Activated effector memory CD4-positive, alpha-beta T cell treated with Interleukin-2 at 50 U/mL for 16 hours (primary cell): ENCODE measurements at regions not wholly inside any gene's neighbourhood (a gene's known extent, or its start where the extent isn't known, plus 50 kb on each side); places are given as distances from the start of the nearest gene placed in this dataset.

ENCODE experiments used
- DNase-seq: peaks from one replicate; pipeline ENCODE4 v3.0.0-alpha.2; 2020

DNA sequence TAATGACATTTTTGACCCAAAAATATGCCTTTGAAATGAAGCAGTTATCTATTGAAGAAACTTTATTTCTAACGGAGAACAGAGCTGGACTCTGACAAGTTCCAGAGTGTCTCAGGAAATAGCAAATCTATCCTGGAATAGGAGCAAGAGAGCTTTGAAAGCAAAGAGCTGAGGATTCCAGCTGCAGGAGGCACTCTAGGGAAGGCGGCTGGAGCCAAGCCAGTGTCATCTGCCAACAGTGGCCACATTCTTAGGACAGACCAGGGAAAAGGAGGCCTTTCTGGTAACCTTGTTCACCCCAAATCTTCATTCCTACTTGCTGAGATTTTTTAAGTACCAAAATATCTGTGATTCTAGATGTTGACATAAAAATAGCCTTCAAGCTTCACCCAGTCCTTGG lies 493.5 kb upstream of the B3GAT1 start:
- no peak for DNase-seq

DNA sequence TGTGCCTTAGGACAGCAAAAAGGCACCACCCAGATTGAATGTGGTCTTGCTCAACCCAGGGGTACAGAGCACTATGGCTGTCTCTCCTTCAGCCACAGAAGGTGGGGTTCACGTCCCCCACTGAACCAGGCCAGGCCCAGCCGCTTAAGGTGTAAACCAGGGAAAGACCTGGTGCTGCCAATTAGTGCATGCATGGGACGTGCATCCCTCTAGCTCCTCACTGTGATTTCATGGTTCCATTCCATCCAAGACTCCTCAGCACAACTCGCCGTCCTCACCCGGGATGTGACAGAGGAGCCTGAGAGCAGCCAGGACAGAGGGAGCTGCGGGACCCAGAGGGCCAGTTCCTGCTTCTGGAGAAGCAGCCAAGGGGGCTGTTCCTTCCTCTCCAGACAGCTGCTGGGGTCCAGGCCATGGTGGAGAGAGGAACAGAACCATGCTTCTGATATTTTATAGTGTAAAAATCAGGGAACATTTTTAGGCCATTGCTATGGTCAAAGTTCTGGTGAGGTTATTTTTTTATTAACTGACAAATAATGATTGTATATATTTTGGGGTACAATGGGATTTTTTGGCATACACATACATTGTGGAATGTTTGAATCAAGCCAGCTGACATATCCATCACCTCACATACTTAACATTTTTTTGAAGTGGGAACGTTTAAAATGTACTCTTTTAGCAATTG lies 492.2 kb upstream of the B3GAT1 start:
- no peak for DNase-seq

DNA sequence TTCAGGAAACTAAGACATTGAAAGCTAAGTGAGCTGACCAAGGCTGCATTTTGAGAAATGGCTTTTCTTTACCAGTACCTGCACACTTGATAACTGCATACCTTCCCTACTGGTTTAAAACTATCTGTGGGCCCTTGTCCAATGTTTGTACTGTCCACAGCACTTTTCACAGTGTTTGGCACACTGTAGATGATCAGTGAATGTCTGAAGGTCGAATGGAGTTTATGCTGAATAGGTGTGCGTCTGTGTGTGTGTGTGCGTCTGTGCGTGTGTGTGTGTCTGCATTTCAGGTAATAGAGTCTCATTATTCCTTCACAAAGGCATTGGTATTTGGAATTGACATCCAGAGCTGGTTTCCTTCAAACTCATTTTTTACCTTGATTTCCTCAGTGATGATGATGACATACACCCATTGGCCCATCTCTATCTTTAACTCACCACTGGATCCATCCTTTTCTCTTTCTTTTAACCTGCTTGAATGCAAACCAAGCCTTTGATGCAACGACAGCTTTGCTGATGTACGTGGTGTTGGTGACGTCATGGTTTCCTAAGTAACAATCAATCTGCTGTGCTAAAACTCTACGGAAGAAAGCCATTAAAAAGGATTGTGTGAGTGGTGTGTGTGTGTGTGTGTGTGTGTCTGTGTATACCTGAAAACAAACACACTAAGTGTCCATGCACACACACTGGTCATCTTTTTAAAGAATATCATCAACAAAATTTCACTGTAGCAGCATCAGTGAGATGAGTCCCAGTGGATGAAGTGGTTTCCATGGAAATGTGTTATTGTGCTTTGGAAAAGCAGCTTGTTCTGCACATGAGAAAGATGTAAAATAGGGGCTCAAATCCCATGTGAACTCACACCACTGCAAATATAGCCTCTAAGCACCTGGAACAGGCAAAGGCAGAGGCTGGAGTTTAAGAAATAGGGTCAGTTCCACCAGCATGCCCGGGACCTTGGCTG lies 490.2 kb upstream of the B3GAT1 start:
- no peak for DNase-seq

DNA sequence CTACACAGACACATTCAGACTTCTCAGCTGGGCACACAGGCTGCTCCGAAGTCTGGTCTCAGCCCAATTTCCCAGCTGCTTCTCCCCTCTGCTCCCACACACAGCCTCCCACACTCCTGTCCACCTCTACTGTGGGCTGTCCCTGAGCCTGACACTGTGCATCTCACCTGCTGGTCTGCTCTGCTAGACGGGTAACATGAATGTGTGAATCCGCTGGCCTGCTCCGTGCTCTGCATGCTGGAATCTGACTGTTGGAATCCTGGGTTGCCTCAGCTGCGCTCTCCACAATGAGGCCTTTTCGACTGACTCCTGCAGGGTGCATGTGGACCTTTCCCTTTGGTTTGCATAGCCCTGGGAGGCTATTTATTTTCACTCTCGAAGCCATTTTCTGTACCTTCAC lies 489.5 kb upstream of the B3GAT1 start:
- no peak for DNase-seq

DNA sequence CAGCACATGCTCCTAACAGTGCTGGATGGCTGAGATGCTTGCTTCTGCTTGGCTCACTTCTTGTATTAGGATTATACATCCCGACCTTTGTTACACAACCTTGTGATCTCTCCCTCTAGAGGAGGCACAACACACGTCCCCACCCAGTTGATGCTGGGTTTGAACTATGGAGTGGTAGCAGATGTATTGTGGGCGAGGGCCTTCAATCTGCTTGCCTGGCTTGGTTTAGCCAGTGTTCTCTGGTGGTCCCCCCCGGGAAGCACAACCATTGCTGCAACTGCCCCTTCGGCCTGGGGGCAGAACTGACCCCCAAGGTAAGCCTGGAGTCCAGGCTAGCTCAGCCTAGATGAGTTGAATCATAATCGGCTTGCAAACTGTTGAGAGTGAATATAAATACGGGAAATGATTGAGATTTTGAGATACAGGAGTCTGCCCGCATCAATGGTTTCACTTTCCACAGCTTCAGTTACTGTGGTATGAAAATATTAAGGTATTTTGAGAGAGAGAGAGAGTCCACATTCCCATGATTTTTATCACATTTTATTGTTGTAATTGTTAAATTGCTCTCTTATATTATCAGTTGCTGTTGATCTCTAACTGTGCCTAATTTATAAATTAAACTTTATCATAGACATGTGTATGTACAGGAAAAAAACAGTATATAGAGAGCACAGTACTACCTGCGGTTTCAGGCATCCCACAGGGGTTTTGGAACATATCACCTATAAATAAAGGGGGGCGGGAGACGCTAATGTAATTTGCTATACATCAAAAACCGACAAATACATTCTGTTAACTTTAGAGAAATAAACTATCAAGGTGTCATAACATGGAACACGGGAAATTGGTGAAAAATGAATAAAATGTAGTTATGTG lies 482.0 kb upstream of the B3GAT1 start:
- no peak for DNase-seq

DNA sequence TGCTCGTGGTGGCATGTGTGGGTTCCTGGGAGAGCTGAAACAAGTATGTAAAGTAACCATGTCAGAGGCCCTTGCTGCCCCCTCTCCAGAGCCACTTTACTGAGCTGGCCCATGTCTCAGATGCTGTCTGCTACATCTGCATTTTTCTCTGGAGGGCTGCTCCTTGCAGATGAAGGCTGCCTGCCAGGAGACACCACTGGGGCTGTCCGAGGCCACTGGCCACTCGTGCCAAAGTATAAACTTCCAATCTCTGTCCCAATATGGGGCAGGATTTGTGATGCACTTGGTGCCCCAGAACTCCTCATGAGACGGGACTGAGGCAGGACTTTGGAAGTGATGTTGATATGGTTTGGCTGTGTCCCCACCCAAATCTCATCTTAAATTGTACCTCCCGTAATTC lies 478.4 kb upstream of the B3GAT1 start:
- DNase-seq = no peak

DNA sequence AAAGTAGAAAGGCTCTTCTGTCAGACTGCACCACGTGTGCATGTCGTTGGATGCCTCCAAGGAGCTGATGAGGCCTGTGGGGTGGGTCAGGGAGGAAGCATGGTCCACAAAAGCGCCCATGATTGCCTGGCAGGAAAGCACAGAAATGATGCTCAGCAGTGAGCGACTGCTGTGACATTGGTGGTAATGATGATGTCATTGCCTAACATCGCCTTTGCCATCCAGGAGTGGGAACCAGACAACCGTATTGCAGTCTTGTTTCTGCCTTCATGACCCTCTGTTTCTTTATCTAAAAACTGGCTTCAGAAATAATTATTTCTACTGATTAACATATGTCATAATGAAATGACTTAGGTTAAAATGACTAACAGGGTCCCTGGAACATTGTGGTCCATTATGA lies 477.8 kb upstream of the B3GAT1 start:
- no peak for DNase-seq

DNA sequence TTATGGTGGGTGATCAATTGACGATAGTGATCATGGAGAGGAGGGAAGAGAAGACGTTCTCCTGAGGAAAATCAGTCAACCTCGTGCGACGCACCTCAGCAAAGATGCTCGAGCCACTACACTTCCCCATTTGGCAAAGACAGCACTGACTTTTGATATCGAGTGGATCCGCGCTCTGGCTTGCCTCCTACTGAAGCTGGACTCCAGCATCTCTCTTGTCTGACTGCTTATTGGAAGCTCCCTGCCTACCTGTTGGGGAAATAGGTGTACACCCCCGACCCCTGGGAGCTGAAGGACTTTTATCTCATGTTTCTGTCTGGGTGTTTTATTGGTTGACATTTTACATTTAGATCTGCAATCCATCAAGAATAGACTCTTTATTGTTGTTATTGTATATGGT lies 476.8 kb upstream of the B3GAT1 start:
- DNase-seq = no peak

DNA sequence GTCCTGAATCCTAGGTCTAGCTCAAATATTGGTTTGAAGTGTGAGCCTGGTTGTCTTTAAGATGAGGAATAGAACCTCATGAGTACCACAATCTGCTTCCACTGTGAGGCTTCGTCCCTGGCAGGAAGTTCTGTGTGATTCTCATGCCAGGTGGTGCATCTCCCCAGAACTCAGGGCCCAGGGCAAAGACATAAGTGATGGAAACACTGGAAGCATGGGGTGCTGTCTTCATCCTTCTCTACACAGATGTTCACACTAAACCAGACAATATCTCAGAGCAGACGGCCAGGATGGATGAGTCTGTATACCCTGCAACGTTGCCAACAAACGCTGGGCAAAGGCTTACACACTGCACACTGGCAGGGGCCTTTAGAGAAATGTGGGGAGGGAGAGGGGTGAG lies 475.9 kb upstream of the B3GAT1 start:
- no peak for DNase-seq

DNA sequence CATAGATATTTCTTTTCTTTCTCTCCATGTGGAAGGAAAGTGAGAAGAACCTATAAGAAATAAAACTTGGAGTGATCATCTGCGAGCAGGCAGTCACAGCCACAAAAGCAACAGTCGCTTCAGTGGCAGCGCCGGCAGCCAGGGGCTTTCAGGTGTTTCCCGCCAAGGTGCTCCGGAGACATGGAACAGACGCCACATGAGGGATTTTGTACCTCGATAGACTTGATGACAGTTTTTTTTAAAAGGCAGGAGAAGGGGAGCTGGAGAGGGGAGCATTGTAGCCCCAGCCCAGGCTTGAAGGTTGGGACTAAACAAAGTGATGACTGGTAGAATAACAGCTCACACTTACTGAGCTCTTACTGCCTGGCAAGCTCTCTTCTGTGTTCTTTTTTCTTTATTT lies 471.4 kb upstream of the B3GAT1 start:
- DNase-seq = no peak

DNA sequence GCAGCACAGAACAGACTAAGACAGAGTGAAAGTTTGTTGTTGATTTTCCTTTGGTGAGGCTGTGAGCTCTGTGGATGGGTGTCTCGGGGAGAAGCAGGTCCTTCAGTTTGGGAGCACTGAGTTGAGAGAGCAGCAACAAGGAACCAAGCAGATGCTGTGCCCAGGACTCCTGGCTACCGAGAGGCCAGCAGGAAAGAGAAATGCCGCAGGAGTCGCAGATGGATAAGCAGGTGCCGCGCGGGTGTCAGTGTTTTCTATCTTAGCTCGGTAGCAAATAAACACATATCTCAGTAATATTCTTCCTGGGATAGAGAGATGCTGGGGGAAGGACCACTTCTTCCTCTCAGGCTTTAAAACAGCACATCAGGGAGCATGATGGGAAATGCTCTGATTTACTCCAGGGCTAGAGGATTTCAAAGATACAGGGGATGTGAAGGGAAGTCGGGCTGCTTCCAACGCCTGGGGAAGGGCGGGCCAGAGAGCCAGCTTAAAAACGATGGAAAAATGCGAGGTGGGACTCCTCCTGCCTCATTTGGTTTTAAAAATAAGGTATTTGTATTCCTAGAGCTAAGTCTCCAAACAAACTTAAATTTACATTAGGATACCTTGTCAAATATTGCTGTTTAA lies 470.7 kb upstream of the B3GAT1 start:
- no peak for DNase-seq

DNA sequence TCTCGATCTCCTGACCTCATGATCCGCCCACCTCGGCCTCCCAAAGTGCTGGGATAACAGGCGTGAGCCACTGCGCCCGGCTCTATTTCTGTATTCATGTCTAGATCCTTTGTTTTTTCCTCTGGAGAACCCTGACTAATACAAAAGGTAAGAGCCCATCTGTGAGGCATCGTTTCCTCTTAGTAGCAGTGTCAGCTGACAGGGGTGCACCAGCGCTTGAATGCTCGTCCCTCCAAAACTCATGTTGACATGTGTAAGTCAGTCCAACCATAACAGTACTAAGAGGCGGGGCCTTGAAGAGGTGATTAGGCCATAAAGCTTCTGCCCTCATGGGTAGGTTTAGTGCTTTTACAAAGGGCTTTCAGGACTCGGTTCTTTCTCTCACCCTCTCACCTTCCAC lies 470.1 kb upstream of the B3GAT1 start:
- DNase-seq = no peak

DNA sequence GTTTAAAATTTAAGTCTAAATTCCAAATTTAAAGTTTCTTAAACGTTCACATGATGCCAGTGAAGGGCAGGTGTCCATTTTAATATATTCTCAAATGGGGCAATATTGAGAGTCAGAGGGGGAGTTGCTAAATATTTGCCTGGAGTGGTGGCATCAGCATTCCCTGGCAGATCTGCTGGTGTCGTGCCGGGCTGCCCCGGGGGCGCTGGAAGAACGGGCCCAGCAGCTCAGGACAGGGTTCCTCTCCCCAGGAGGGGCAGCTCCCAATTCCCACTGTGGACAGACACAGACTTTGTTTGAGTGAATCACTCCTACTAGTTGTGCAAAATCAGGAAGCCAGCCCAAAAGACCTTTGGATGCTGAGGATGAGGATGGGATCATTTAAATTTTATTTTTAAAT lies 468.7 kb upstream of the B3GAT1 start:
- DNase-seq = no peak

DNA sequence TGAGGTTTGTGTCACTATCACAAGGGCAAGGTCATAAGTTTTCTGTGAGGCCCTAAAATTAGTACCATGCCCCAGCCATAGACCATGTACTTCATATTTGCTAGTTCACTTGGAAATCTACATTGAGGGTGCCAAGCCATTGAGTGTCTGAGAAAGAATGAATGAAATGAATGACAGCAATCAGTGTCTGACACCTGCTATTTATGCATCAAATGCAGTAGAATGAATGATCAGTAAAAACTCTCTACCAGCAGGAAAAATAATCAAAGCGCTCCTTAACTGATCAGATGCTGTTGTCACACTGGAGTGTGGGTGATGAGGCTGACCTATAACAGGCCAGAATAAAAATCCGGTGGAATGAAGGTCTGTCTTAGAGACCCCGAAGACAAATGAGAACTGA lies 467.9 kb upstream of the B3GAT1 start:
- no peak for DNase-seq

DNA sequence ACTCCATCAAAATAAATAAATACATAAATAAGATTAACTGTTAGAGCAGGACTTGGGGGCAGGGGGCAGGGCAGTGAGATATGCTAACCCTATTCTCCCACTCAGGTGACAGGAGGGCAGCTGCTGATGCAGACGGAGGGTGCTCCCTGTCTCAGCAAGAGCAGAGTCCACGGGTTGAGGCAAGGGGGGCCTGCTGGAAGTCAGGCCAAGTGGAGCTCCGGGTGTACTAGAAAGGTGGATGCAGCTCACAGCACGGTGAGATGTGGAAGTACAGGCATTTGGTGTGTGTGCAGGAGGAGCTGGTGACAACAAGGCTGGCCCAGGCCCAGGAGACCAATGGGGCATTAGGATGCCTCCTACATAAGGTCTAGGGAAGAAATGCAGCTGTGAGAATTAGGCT lies 467.3 kb upstream of the B3GAT1 start:
- no peak for DNase-seq

DNA sequence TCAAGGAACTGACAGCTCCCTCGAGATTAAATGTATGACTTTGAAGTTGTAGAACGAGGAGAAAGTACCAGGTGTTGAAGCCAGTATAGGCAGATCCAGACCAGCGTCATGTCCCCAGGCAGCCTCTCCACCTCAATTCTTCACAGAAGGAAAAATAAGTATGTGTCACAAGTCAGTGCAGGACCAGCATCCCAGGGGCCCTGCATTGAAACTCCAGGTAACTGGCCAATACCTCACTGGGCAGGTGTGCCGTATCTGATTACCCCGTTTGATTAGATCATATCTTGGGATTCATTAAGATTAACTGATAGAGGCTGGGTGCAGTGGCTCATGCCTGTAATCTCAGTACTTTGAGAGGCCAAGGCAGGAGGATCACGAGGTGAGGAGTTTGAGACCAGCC lies 466.7 kb upstream of the B3GAT1 start:
- no peak for DNase-seq

DNA sequence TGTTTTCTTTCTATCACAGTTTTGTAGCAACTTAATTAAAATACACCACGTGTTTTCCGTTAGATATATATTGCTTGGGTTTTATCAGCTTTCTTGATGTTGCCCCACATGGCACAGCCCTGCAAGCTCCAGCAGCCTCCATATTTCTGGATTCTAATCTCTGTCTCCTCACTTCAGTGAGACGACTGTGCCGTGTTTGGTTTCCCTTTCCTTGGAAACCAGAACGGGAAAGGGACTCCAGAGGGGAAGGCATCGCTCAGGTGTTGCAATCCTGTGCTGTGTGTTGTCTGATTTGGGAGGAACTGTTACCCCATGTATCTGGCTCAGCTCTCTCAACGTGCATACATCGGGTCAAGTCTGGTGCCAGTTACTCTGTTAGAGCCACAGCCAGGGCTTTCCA lies 464.2 kb upstream of the B3GAT1 start:
- no peak for DNase-seq

DNA sequence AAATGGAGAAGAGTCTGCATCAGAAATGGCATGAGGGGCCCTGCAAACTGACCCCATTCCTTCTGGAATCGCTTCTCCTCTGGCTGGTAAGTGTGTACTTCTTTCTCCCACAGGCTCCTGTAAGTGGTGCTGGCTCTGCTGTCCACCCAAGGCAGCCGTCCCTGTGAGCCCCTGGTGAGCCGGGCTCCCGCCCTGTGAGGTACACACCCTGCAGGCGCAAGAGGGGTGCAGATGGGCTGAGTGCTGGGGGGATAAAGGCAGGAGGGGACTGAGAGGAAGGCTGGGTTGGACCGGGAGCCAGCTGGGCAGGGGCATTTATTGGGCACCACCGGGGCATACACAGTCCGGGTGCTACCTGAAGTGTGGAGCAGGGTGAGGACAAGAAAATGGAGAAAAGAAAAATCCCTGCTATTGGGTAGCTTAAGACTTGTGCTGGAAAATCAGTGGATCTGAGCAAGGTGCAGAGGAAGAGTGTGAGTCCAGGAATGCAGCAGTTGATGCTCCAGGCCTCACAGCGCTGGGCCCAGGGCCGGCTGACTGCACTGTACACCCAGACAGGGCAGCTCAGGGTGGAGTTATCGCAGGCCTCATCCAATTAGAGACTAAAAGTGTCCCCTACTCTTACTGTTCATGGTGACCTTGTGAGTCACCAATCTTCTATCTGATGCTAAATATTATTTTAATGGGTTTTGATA lies 455.1 kb upstream of the B3GAT1 start:
- DNase-seq = no peak

DNA sequence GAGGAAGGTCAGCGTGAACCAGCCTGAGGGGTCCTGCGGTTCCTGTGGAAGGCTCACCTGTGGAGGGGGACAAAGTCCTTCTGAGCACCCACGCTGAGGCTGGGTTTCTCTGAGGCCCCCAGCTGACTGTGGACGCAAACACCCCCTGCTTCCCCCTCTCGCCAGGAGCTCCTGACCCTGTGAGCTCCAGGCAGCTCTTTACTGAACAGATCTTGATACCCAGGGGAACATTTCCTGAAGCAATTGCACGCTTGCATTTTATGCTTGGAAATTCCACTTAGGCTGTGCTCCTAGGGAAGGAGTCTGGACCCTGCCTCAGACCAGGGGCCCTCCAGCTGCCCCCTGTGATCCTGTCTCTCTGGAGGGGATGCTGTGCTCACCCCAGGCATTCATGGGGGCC lies 454.2 kb upstream of the B3GAT1 start:
- DNase-seq = no peak

DNA sequence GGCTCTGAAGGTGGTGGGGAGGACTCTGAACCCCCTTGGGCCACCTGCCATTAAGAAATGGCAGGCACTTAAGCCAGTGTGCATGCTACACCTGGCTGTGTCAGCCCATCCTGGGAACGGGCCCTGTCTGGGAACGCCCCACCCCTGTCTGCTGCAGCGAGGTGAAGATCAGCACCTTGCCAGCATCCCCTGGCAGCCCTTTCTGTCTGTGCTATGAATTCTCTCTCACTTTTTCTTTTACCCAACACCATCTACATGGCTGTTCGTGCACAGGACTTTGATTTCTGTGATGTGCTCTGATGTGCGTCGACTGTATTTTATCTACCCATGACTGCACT lies 452.9 kb upstream of the B3GAT1 start:
- no peak for DNase-seq

DNA sequence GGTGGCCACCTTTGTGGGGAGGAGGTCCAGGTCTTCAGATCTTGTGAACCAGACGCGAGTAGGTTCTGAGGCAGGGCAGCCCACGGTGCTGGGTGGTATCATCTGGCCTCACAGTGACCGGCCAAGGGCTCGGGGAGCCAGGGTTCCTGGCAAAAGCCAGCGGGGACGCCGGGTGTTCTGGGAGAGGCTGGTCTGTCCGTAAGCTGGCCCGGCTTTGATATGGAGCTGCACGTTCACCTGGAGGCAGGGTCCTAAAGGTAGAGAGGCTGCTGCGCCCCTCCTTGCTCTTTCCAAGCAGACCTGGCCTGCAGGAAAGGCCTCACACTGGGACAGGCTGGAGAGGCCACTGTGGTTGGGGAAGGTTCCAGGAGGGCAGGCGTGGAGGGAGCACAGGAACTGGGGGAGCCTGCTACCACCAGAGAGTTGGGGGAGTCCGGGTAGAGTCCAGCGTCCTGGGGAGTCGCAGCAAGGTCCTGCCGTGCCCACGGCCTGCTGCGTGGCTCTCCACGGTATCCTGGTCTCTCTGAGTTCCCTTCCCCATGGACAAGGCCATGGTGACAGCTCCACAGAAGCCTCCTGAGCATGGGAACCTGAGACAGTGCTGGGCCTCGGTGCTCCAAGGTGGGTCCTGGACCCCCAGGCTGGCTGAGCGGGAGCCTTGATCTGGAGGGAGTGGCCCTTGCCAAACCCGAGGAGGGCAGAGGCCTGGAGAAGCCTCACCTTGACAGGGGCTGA lies 452.4 kb upstream of the B3GAT1 start:
- DNase-seq = no peak

DNA sequence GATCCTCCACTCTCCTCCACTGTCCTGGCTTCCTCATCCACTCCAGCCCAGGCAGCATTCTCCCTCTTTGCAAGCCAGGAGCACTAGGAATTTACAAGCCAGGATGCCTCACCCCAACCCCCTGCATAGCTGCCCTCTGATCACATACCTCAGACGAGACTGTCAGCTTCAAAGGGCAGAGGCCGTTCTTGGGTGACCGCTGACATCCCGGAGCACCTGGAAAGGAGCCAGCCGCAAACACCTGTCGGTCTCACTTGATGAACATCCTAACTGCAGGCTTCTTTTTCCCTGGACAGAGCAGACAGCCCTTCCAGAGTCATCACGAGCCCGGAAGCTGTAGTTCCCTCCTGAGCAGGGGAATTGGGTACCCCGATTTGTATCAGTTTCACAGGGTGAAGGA lies 451.3 kb upstream of the B3GAT1 start:
- DNase-seq = no peak
